ENCODE measurements at regions not wholly inside any gene's neighbourhood (a gene's known extent, or its start where the extent isn't known, plus 50 kb on each side); places are given as distances from the start of the nearest gene placed in this dataset.
"Not testable (repeated sequence)": the region's sequence is repeated elsewhere in the genome, so short reads cannot be mapped to it uniquely, and the experiment has no call there.

DNA sequence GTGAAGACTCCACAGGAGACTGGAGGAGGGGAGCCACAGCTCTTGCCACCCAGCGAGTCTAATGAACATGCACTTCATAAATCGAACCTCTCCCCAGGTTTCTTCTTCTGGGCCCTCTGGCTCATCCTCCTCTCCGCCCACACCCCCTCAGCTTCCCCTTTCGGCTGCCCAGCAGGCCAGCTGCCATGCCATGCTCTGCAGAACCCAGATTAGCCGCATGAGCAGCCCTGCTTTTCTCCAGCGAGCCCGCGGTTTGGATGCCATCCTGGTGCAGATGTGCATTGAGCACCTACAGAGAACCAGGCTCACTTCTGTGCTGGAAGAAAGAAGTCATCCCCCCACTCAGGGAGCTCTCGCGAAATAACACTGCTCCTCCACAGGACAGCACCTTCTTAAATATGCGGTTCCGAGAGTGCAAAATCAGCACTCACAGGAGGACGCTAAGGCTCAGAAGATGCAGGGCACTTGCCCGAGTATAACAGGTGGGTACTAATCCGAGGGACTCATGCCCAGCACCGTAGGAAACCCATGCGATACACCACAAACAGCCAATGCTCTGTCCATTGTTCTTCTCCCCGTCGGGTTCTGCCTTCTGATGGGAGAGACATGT, 143.0 kb upstream of the THBS2 start:
- TF ChIP-seq, protein P1, sequence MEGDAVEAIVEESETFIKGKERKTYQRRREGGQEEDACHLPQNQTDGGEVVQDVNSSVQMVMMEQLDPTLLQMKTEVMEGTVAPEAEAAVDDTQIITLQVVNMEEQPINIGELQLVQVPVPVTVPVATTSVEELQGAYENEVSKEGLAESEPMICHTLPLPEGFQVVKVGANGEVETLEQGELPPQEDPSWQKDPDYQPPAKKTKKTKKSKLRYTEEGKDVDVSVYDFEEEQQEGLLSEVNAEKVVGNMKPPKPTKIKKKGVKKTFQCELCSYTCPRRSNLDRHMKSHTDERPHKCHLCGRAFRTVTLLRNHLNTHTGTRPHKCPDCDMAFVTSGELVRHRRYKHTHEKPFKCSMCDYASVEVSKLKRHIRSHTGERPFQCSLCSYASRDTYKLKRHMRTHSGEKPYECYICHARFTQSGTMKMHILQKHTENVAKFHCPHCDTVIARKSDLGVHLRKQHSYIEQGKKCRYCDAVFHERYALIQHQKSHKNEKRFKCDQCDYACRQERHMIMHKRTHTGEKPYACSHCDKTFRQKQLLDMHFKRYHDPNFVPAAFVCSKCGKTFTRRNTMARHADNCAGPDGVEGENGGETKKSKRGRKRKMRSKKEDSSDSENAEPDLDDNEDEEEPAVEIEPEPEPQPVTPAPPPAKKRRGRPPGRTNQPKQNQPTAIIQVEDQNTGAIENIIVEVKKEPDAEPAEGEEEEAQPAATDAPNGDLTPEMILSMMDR (IDR thresholded peaks at IDR 0.05) = no peak
- no peak overlapping the region for H3K4me3 ChIP-seq
- H3K36me3 ChIP-seq = no peaks in the 10 kb centered on the region
- no peaks in the 10 kb centered on the region for H3K27me3 ChIP-seq
- H3K9me3 ChIP-seq = no peaks in the 10 kb centered on the region
- intact Hi-C loops (cut with DNase I) = no loop called here
- H3K4me1 ChIP-seq = no peaks in the 10 kb centered on the region
- H3K27ac ChIP-seq = no peak overlapping the region
- no peak for DNase-seq (ENCODE audit: low spot score in 2 of 2)

DNA sequence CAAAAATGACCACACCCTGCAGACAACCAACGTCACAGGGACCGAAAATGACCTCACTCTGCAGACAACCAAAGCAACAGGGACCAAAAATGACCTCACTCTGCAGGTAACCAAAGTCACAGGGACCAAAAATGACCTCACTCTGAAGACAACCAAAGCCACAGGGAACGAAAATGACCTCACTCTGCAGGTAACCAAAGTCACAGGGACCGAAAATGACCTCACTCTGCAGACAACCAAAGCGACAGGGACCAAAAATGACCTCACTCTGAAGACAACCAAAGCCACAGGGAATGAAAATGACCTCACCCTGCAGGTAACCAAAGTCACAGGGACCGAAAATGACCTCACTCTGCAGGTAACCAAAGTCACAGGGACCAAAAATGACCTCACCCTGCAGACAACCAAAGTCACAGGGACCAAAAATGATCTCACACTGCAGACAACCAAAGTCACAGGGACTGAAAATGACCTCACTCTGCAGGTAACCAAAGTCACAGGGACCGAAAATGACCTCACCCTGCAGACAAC, 142.4 kb upstream of the THBS2 start:
- H3K27ac ChIP-seq; H3K27me3 ChIP-seq; intact Hi-C loops (cut with DNase I); H3K36me3 ChIP-seq; H3K4me1 ChIP-seq; H3K9me3 ChIP-seq; DNase-seq (ENCODE audit: low spot score in 2 of 2); H3K4me3 ChIP-seq: not testable (repeated sequence)

DNA sequence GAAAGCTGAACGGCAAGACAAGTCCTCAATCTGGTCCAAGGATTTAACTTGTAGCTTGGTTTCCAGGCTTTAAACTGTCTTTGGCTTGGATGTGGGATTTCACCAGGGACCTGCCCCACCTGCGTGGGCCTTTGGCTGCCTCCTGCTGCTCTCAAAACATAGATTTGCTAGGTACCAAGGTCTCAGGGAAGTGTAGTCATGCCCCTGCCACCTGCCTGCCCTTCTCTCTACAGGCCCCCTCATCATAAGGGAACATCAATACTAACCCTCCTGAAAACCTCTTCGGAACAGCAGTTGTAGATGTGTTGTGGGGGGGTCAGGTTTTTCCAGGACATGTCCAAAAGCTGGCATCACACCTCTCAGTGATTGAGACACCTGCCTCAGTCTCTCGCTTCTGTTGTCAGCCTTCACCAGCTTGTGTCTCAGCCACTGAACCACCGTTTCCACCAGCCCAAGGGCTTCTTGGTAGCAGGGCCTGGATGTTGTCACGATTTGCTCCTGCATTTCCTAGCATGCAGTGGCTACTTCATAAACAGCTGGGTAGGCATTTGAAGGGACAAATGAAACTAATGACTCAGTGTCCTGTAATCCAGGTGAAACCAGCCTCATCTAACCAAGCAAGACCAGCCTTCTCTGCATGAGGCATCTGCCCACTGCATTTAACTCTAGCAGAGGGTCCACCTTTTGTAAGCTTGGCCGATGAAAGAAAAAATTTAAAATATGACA, 141.6 kb upstream of the THBS2 start:
- TF ChIP-seq, protein P1 (IDR thresholded peaks at IDR 0.05) = no peak
- no peaks in the 10 kb centered on the region for H3K36me3 ChIP-seq
- H3K9me3 ChIP-seq = no peaks in the 10 kb centered on the region
- no peak for DNase-seq (ENCODE audit: low spot score in 2 of 2)
- no peaks in the 10 kb centered on the region for H3K27me3 ChIP-seq
- no peaks in the 10 kb centered on the region for H3K4me1 ChIP-seq
- intact Hi-C loops (cut with DNase I) = no loop called here
- no peak overlapping the region for H3K27ac ChIP-seq
- H3K4me3 ChIP-seq = no peak overlapping the region

- no peak overlapping the region for H3K27ac ChIP-seq
- no peaks in the 10 kb centered on the region for H3K27me3 ChIP-seq
- H3K4me3 ChIP-seq = no peak overlapping the region
- DNase-seq (ENCODE audit: low spot score in 2 of 2) = no peak
- no peaks in the 10 kb centered on the region for H3K4me1 ChIP-seq
- TF ChIP-seq, protein P1 (IDR thresholded peaks at IDR 0.05) = no peak
- H3K9me3 ChIP-seq = no peaks in the 10 kb centered on the region
- intact Hi-C loops (cut with DNase I) = no loop called here
- no peaks in the 10 kb centered on the region for H3K36me3 ChIP-seq
Measured at GRCh38 chr6:169393753-169394152, 140.1 kb upstream of the THBS2 start.

DNA sequence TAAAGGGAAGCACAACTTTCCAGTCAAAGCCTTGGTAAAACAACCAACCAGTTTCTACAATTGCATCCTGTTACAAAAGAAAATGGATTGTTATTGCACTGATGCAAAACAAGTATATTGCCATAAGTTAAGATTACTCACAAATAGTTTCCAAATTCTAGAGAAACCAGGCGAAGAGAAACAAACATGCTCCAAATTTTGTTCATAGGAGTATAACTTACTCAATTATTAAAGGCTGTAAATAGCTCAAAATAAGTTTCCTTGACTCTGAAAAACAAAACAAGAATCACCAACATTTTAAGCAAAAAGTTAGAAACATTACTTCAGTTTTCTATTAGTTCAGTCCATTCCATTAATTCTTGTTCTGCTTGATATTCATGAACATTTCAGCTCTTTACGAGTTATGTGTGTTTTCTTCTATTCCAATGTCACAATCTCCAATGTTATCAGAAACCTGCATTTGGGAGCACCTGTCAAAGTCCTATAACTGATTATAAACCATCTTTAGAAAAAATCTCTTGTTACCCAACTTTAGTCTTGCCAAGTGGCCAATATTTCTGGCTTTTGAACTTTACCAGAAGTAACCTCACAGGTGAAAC, 137.9 kb upstream of the THBS2 start:
- no peaks in the 10 kb centered on the region for H3K9me3 ChIP-seq
- TF ChIP-seq, protein P1 (IDR thresholded peaks at IDR 0.05) = no peak
- H3K4me3 ChIP-seq = no peak overlapping the region
- H3K4me1 ChIP-seq = no peaks in the 10 kb centered on the region
- no peak overlapping the region for H3K27ac ChIP-seq
- intact Hi-C loops (cut with DNase I) = no loop called here
- H3K36me3 ChIP-seq = no peaks in the 10 kb centered on the region
- DNase-seq (ENCODE audit: low spot score in 2 of 2) = no peak
- H3K27me3 ChIP-seq = no peaks in the 10 kb centered on the region

All from ascending aorta (tissue), 2 donors.